ENCODE measurements at regions not wholly inside any gene's neighbourhood (a gene's known extent, or its start where the extent isn't known, plus 50 kb on each side); places are given as distances from the start of the nearest gene placed in this dataset.

- no peaks in the 10 kb centered on the region for H3K27me3 ChIP-seq (ENCODE audit: insufficient read depth, low read length)
- no peak overlapping the region for H4K5ac ChIP-seq (ENCODE audit: insufficient read length, low read depth, low read length)
- H3K79me2 ChIP-seq (ENCODE audit: insufficient read depth, low read length), result no peaks in the 10 kb centered on the region
- Mint-ChIP-seq H3K4me3 (no peak overlapping the region), H3K27me3 (ENCODE audit: low read depth) (no peaks in the 10 kb centered on the region), H3K36me3 (ENCODE audit: insufficient read depth in 1 of 3, low read depth in 3 of 3) (peaks cover 9 to 15% (median 11%) of the 10 kb centered on the region in 3 experiments), H3K27ac (peak overlapping the region in 1 of 3 experiments; percentile 76; a peak in 2 of 7 replicates), H3K9me3 (peaks cover 0 to 12% of the 10 kb centered on the region in 2 experiments; a peak in 4 of 5 replicates), H3K4me1 (peaks cover 6 to 11% of the 10 kb centered on the region in 2 experiments)
- no peak overlapping the region for H3K4me2 ChIP-seq (ENCODE audit: insufficient read depth, insufficient read length, low read length)
- no peak overlapping the region for H3K27ac ChIP-seq (ENCODE audit: insufficient read length, low read depth, low read length)
- no peak overlapping the region for H3K56ac ChIP-seq (ENCODE audit: insufficient read length, low read depth, low read length)
- no peak overlapping the region for H2BK5ac ChIP-seq (ENCODE audit: insufficient read length, low read length)
- H2AFZ ChIP-seq (ENCODE audit: low read length), result peak overlapping the region; percentile 68
- no peaks in the 10 kb centered on the region for H3K79me1 ChIP-seq (ENCODE audit: insufficient read depth, low read depth, low read length, poor library complexity, severe bottlenecking)
- no peak overlapping the region for H3K4ac ChIP-seq (ENCODE audit: low read depth, low read length)
- H2AK5ac ChIP-seq (ENCODE audit: insufficient read length, low read length), result no peak overlapping the region
- H2BK12ac ChIP-seq (ENCODE audit: insufficient read length, low read depth, low read length), result no peak overlapping the region
- no peak overlapping the region for H2BK120ac ChIP-seq (ENCODE audit: low read depth, low read length, poor library complexity, severe bottlenecking)
- no peak overlapping the region for H3K23ac ChIP-seq (ENCODE audit: insufficient read length, low read depth, low read length)
- no peaks in the 10 kb centered on the region for H3K9me3 ChIP-seq (ENCODE audit: control insufficient read depth, low read depth, low read length)
- H4K8ac ChIP-seq (replicated peaks; ENCODE audit: insufficient read length, low read depth, low read length), result no peak overlapping the region
- H3K18ac ChIP-seq (ENCODE audit: insufficient read length, low read depth, low read length), result no peak overlapping the region
- no peak overlapping the region for H4K91ac ChIP-seq (ENCODE audit: insufficient read length, low read depth, low read length)
- H3K23me2 ChIP-seq (ENCODE audit: insufficient read length, low read depth, low read length, poor library complexity, severe bottlenecking), result no peaks in the 10 kb centered on the region
- H2BK20ac ChIP-seq (ENCODE audit: low read depth, low read length, poor library complexity, severe bottlenecking), result no peak overlapping the region
- H4K20me1 ChIP-seq (ENCODE audit: control insufficient read depth, insufficient read depth, insufficient read length), result no peaks in the 10 kb centered on the region
- no peak overlapping the region for H3K14ac ChIP-seq (ENCODE audit: insufficient read depth, low read length)
- WGBS (ENCODE audit: extremely low coverage, insufficient read length, low lambda C conversion rate), result no CpG with 5 or more reads among the region's 2 CpGs
- 0 out of 2 replicates have a peak, but pooled peaks cover 3% of the 10 kb centered on the region for H3K4me1 ChIP-seq (ENCODE audit: insufficient read depth, low read length)
- no peak for TF ChIP-seq CTCF (conservative IDR thresholded peaks at IDR 0.05)
- no peak overlapping the region for H2BK15ac ChIP-seq (ENCODE audit: low read depth, low read length)
- H3K9ac ChIP-seq (ENCODE audit: extremely low read depth, insufficient read length, low read length), result no peak overlapping the region
- no peak overlapping the region for H3T11ph ChIP-seq (ENCODE audit: low read length)
- DNase-seq, result no peak
Measured at GRCh38 chr10:52999258-52999657, 226.7 kb upstream of the MBL2 start.
